ENCODE measurements at regions not wholly inside any gene's neighbourhood (a gene's known extent, or its start where the extent isn't known, plus 50 kb on each side); places are given as distances from the start of the nearest gene placed in this dataset.

GRCh38 chr15:100801256-100801900 is 78.3 kb upstream of the ALDH1A3 start:
- H3K27ac ChIP-seq (ENCODE audit: low read depth in 1 of 2, low read length in 2 of 2), result no peak overlapping the region
- H3K4me3 ChIP-seq (ENCODE audit: low read depth in 1 of 3, low read length in 3 of 3), result no peak overlapping the region
- no peak for DNase-seq (ENCODE audit: low spot score)
- H3K36me3 ChIP-seq (ENCODE audit: control insufficient read depth in 4 of 4, insufficient read depth in 3 of 4, low read depth in 1 of 4, low read length in 3 of 4), result no peaks in the 10 kb centered on the region
- peaks cover 0 to 4% (median 0%) of the 10 kb centered on the region in 4 donors for H3K27me3 ChIP-seq (ENCODE audit: control insufficient read depth in 4 of 4, insufficient read depth in 4 of 4, low read length in 3 of 4)
- TF ChIP-seq NR2F2 (IDR thresholded peaks at IDR 0.05), result no peak
- no peak for TF ChIP-seq HNF4A (conservative IDR thresholded peaks at IDR 0.05)
- no peak for TF ChIP-seq FOXA1 (IDR thresholded peaks at IDR 0.05)
- no peak for TF ChIP-seq GABPA (IDR thresholded peaks at IDR 0.05 in 1 of 2, conservative IDR thresholded peaks at IDR 0.05 in 1 of 2)
- no peak for TF ChIP-seq ATF3 (IDR thresholded peaks at IDR 0.05)
- TF ChIP-seq SP1 (IDR thresholded peaks at IDR 0.05), result no peak
- no peak for TF ChIP-seq HNF4G (IDR thresholded peaks at IDR 0.05)
- no peak for TF ChIP-seq RXRA (IDR thresholded peaks at IDR 0.05)
- no peak for TF ChIP-seq ZBTB33 (IDR thresholded peaks at IDR 0.05)
- no peak for TF ChIP-seq TAF1 (conservative IDR thresholded peaks at IDR 0.05)
- 49% methylated on average over 2 of the region's 17 CpGs for WGBS
- peaks cover 0 to 15% (median 1%) of the 10 kb centered on the region in 4 donors for H3K9me3 ChIP-seq (ENCODE audit: control insufficient read depth in 4 of 4, low read length in 3 of 4)
- no peak overlapping the region for H3K9ac ChIP-seq (ENCODE audit: low read depth in 1 of 2, low read length in 2 of 2)
- no peaks in the 10 kb centered on the region for H3K4me1 ChIP-seq (ENCODE audit: control insufficient read depth in 4 of 4, insufficient read depth in 4 of 4, low read length in 3 of 4)

- Histone ChIP-seq H3K9me3 (ENCODE audit: control insufficient read depth in 4 of 4, low read length in 3 of 4) (peaks cover 0 to 15% (median 2%) of the 10 kb centered on the region in 4 donors), H3K4me3 (ENCODE audit: low read depth in 1 of 3, low read length in 3 of 3) (no peak overlapping the region), H3K9ac (ENCODE audit: low read depth in 1 of 2, low read length in 2 of 2) (no peak overlapping the region), H3K4me1 (ENCODE audit: control insufficient read depth in 4 of 4, insufficient read depth in 4 of 4, low read length in 3 of 4) (no peaks in the 10 kb centered on the region), H3K27ac (ENCODE audit: low read depth in 1 of 2, low read length in 2 of 2) (no peak overlapping the region), H3K36me3 (ENCODE audit: control insufficient read depth in 4 of 4, insufficient read depth in 3 of 4, low read depth in 1 of 4, low read length in 3 of 4) (no peaks in the 10 kb centered on the region), H3K27me3 (ENCODE audit: control insufficient read depth in 4 of 4, insufficient read depth in 4 of 4, low read length in 3 of 4) (peaks cover 0 to 4% (median 0%) of the 10 kb centered on the region in 4 donors)
- DNase-seq (ENCODE audit: low spot score), result no peak
- TF ChIP-seq ATF3 (IDR thresholded peaks at IDR 0.05), result no peak
- TF ChIP-seq EGR1 (IDR thresholded peaks at IDR 0.05; ENCODE audit: low read depth in 2 of 2), result no peak
- no peak for TF ChIP-seq RXRA (IDR thresholded peaks at IDR 0.05)
- no peak for TF ChIP-seq RAD21 (IDR thresholded peaks at IDR 0.05)
- TF ChIP-seq GABPA (IDR thresholded peaks at IDR 0.05 in 1 of 2, conservative IDR thresholded peaks at IDR 0.05 in 1 of 2), result no peak
- TF ChIP-seq REST (IDR thresholded peaks at IDR 0.05), result no peak
- TF ChIP-seq YY1 (IDR thresholded peaks at IDR 0.05), result no peak
- TF ChIP-seq CTCF (IDR thresholded peaks at IDR 0.05; ENCODE audit: low read depth, low read length, missing input control), result no peak
- TF ChIP-seq TAF1 (conservative IDR thresholded peaks at IDR 0.05), result no peak
- TF ChIP-seq SP1 (IDR thresholded peaks at IDR 0.05), result no peak
- no peak for TF ChIP-seq NR2F2 (IDR thresholded peaks at IDR 0.05)
- TF ChIP-seq, protein P1, sequence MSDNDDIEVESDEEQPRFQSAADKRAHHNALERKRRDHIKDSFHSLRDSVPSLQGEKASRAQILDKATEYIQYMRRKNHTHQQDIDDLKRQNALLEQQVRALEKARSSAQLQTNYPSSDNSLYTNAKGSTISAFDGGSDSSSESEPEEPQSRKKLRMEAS (IDR thresholded peaks at IDR 0.05), result no peak
- no peak for TF ChIP-seq FOXA2 (IDR thresholded peaks at IDR 0.05)
- no peak for TF ChIP-seq ZBTB33 (IDR thresholded peaks at IDR 0.05)
- 87% methylated on average over 14 of the region's 14 CpGs for WGBS
Observed at GRCh38 chr15:100802421-100803170, 77.0 kb upstream of the ALDH1A3 start.

Data from liver (tissue), 8 donors.